H1 (cell line): ENCODE measurements at regions not wholly inside any gene's neighbourhood (a gene's known extent, or its start where the extent isn't known, plus 50 kb on each side); places are given as distances from the start of the nearest gene placed in this dataset.

Experiments used
- CTCF ChIA-PET: fragments of 300-600 bp; sonication (Branson Sonifier 250); formaldehyde crosslinking; loops from one replicate; lab custom pipeline; 2021; ENCODE audit not compliant: partially characterized antibody; lab: Charles Lee
- POLR2A ChIA-PET: fragments of 300-600 bp; sonication (Branson Sonifier 250); formaldehyde crosslinking; loops from one replicate; lab custom pipeline; 2021; ENCODE audit warnings: inconsistent platforms; ENCODE audit not compliant: partially characterized antibody; lab: Charles Lee
- DNase-seq, 2 experiments: peaks; one replicate each; pipeline versions ENCODE4 v3.0.0 to v3.0.0-alpha.2; 2010 to 2022; ENCODE audit warnings: low spot score in 2 of 2, low read depth in 1 of 2, mixed read lengths in 1 of 2
- FAIRE-seq: peaks from 2 replicates; lab custom pipeline; 2011; peaks lifted over from hg19 to GRCh38; lab: Jason Lieb, UNC
- H2AFZ ChIP-seq: 2 replicates; pipeline ENCODE4 v1.8.1; 2012; ENCODE audit warnings: low read length, inconsistent platforms
- H2AK5ac ChIP-seq: 2 replicates; pipeline ENCODE4 v1.6.1; 2013; ENCODE audit warnings: low read depth, low read length
- H2BK120ac ChIP-seq: replicated peaks from 2 replicates; pipeline ENCODE3; 2013; ENCODE audit warnings: low read depth, low read length, inconsistent platforms
- H2BK12ac ChIP-seq: 2 replicates; pipeline ENCODE4 v1.6.1; 2013; ENCODE audit warnings: low read depth, low read length
- H2BK15ac ChIP-seq: 2 replicates; pipeline ENCODE4 v1.6.1; 2013; ENCODE audit warnings: low read length
- H2BK20ac ChIP-seq: 2 replicates; pipeline ENCODE4 v1.6.1; 2013; ENCODE audit warnings: low read length
- H2BK5ac ChIP-seq: 2 replicates; pipeline ENCODE4 v1.6.1; 2013; ENCODE audit warnings: low read depth, low read length
- H3K14ac ChIP-seq: 2 replicates; pipeline ENCODE4 v1.6.1; 2013; ENCODE audit warnings: inconsistent platforms; ENCODE audit not compliant: insufficient read length
- H3K18ac ChIP-seq: 2 replicates; pipeline ENCODE4 v1.6.1; 2013; ENCODE audit warnings: low read length; ENCODE audit errors: extremely low read depth
- H3K23ac ChIP-seq: 2 replicates; pipeline ENCODE4 v1.6.1; 2013; ENCODE audit warnings: inconsistent platforms; ENCODE audit not compliant: insufficient read length
- H3K23me2 ChIP-seq: 2 replicates; pipeline ENCODE4 v1.6.1; 2013; ENCODE audit warnings: low read depth, low read length
- H3K27ac ChIP-seq: 2 replicates; pipeline ENCODE4 v1.6.1; 2011; ENCODE audit warnings: low read depth, low read length, inconsistent platforms
- H3K27me3 ChIP-seq, 4 experiments: replicated peaks in 1 of 4; 1 replicate in 1 of 4; 2 replicates in 3 of 4; pipeline versions ENCODE4 v1.6.1 to v1.8.1; 2011 to 2013; ENCODE audit warnings: low read length in 3 of 4, mild to moderate bottlenecking in 3 of 4, inconsistent platforms in 2 of 4, mixed read lengths in 2 of 4, moderate library complexity in 1 of 4; ENCODE audit not compliant: control insufficient read depth in 3 of 4, insufficient read depth in 3 of 4; ENCODE audit errors: extremely low read depth in 1 of 4
- H3K36me3 ChIP-seq, 4 experiments: 2 replicates each; pipeline versions ENCODE4 v1.6.1 to v1.8.1; 2011 to 2013; ENCODE audit warnings: mild to moderate bottlenecking in 4 of 4, low read length in 3 of 4, moderate library complexity in 2 of 4, control low read depth in 1 of 4, inconsistent platforms in 1 of 4; ENCODE audit not compliant: insufficient read depth in 4 of 4, control insufficient read depth in 2 of 4
- H3K4ac ChIP-seq: replicated peaks from 2 replicates; pipeline ENCODE3; 2013; ENCODE audit warnings: low read length, low read depth, mixed read lengths, inconsistent platforms; ENCODE audit not compliant: insufficient read length
- H3K4me1 ChIP-seq, 4 experiments: replicated peaks in 1 of 4; 1 replicate in 1 of 4; 2 replicates in 3 of 4; pipeline versions ENCODE4 v1.6.1 to v1.8.1; 2011 to 2013; ENCODE audit warnings: low read length in 3 of 4, inconsistent platforms in 2 of 4, mixed read lengths in 1 of 4; ENCODE audit not compliant: insufficient read depth in 4 of 4, control insufficient read depth in 3 of 4
- H3K4me2 ChIP-seq, 2 experiments: 2 replicates each; pipeline versions ENCODE4 v1.6.1 to v1.8.1; 2011 to 2013; ENCODE audit warnings: low read depth in 2 of 2, low read length in 2 of 2, control low read depth in 1 of 2, inconsistent platforms in 1 of 2, mild to moderate bottlenecking in 1 of 2; ENCODE audit not compliant: insufficient read depth in 1 of 2
- H3K4me3 ChIP-seq, 4 experiments: fragments of 200-600, 300-600 bp in 1 of 4; sonication (generic), shearing (Covaris generic), sonication (Bioruptor Twin) in 1 of 4; 2 replicates each; pipeline versions ENCODE4 v1.5.1 to v1.8.1; 2011 to 2016; ENCODE audit warnings: low read length in 4 of 4, low read depth in 3 of 4, control low read depth in 2 of 4, inconsistent platforms in 2 of 4, mild to moderate bottlenecking in 2 of 4, mixed read lengths in 1 of 4, moderate library complexity in 1 of 4; ENCODE audit not compliant: insufficient read depth in 2 of 4; ENCODE audit errors: extremely low read depth in 1 of 4
- H3K56ac ChIP-seq: replicated peaks from 2 replicates; pipeline ENCODE3; 2013; ENCODE audit warnings: low read depth, mild to moderate bottlenecking, mixed read lengths, low read length, inconsistent platforms; ENCODE audit not compliant: insufficient read length
- H3K79me1 ChIP-seq: 2 replicates; pipeline ENCODE4 v1.6.1; 2013; ENCODE audit warnings: low read depth, low read length, control low read depth
- H3K79me2 ChIP-seq, 2 experiments: 2 replicates each; pipeline versions ENCODE4 v1.6.1 to v1.8.1; 2012 to 2013; ENCODE audit warnings: low read length in 2 of 2, mild to moderate bottlenecking in 2 of 2, inconsistent platforms in 1 of 2; ENCODE audit not compliant: insufficient read depth in 2 of 2, control insufficient read depth in 1 of 2
- H3K9ac ChIP-seq, 4 experiments: replicated peaks in 1 of 4; 1 replicate in 1 of 4; 2 replicates in 3 of 4; pipeline versions ENCODE4 v1.6.1 to v1.8.1; 2011 to 2013; ENCODE audit warnings: low read depth in 3 of 4, low read length in 3 of 4, control low read depth in 2 of 4, mild to moderate bottlenecking in 2 of 4, moderate library complexity in 2 of 4, inconsistent platforms in 1 of 4; ENCODE audit errors: extremely low read depth in 1 of 4
- H3K9me3 ChIP-seq, 2 experiments: 2 replicates each; pipeline versions ENCODE4 v1.6.1 to v1.8.1; 2012 to 2013; ENCODE audit warnings: mild to moderate bottlenecking in 2 of 2, moderate library complexity in 2 of 2, control low read depth in 1 of 2, inconsistent platforms in 1 of 2, low read depth in 1 of 2, low read length in 1 of 2, mixed read lengths in 1 of 2; ENCODE audit not compliant: insufficient read depth in 2 of 2
- H4K20me1 ChIP-seq, 2 experiments: replicated peaks in 1 of 2; 2 replicates each; pipeline versions ENCODE3 to v1.8.1; 2011 to 2013; ENCODE audit warnings: inconsistent platforms in 2 of 2, low read length in 2 of 2, mild to moderate bottlenecking in 1 of 2; ENCODE audit not compliant: insufficient read depth in 2 of 2, control insufficient read depth in 1 of 2
- H4K5ac ChIP-seq: 2 replicates; pipeline ENCODE4 v1.6.1; 2013; ENCODE audit warnings: low read length, low read depth, mixed read lengths, inconsistent platforms; ENCODE audit not compliant: insufficient read length
- H4K8ac ChIP-seq: 2 replicates; pipeline ENCODE4 v1.8.0; 2013; ENCODE audit warnings: mild to moderate bottlenecking, moderate library complexity, low read length, inconsistent platforms; ENCODE audit not compliant: insufficient read depth; ENCODE audit errors: extremely low read depth
- H4K91ac ChIP-seq: replicated peaks from 2 replicates; pipeline ENCODE3; 2013; ENCODE audit warnings: low read length, mixed read lengths, inconsistent platforms; ENCODE audit not compliant: insufficient read length
- SP2 ChIP-seq: IDR thresholded peaks from 2 replicates; pipeline ENCODE4 v1.6.1; 2012; ENCODE audit warnings: mild to moderate bottlenecking, low read length, inconsistent platforms
- TAF7 ChIP-seq: optimal IDR thresholded peaks from 2 replicates; pipeline ENCODE3; 2011; ENCODE audit warnings: low read depth, mild to moderate bottlenecking, inconsistent platforms, low read length, moderate library complexity, borderline replicate concordance
- WGBS, 2 experiments: shearing (Covaris generic) in 1 of 2; methylation state at CpG; one replicate each; pipeline versions ENCODE4 v1.1.6 to v1.1.7; 2013 to 2015; ENCODE audit warnings: low lambda C conversion rate in 2 of 2, mixed read lengths in 2 of 2, inconsistent platforms in 1 of 2, low coverage in 1 of 2, missing lambda C conversion rate in 1 of 2; ENCODE audit not compliant: insufficient replicate concordance in 2 of 2, insufficient coverage in 1 of 2, insufficient read length in 1 of 2; ENCODE audit errors: extremely low coverage in 1 of 2, missing lambda C conversion rate in 1 of 2; 5-methylcytosine and 5-hydroxymethylcytosine counted together

DNA sequence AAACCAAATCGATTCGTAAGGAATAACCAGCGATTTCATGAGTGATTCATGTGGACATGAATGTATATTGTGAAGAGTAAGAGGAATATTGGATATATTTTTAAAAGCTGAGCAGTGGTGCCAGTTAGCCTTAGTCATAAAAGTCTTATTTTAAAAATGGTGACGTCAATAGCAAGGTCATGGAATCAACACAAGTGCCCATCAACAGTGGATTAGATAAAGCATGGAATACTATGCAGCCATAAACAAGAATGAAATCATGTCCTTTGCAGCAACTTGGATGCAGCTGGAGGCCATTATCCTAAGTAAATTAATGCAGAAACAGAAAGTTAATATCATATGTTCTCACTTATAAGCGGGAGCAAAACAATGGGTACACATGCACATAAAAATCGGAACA, 89.0 kb upstream of the STOX2 start:
- DNase-seq (no peak), FAIRE-seq (no peak)
- Histone ChIP-seq H3K23ac (no peak overlapping the region), H2BK15ac (no peak overlapping the region), H3K9ac (no peak overlapping the region), H3K23me2 (no peaks in the 10 kb centered on the region), H3K27me3 (no peaks in the 10 kb centered on the region), H4K5ac (no peak overlapping the region), H2AK5ac (no peak overlapping the region), H4K91ac (no peak overlapping the region), H3K14ac (no peak overlapping the region), H2BK12ac (no peak overlapping the region), H3K4me2 (no peak overlapping the region), H3K79me1 (no peaks in the 10 kb centered on the region), H4K20me1 (no peaks in the 10 kb centered on the region), H2AFZ (no peak overlapping the region), H3K4ac (no peak overlapping the region), H3K18ac (no peak overlapping the region), H3K4me1 (no peaks in the 10 kb centered on the region), H2BK5ac (no peak overlapping the region), H3K27ac (no peak overlapping the region), H3K36me3 (no peaks in the 10 kb centered on the region), H4K8ac (no peak overlapping the region), H3K4me3 (no peak overlapping the region), H3K79me2 (no peaks in the 10 kb centered on the region), H2BK120ac (no peak overlapping the region), H2BK20ac (no peak overlapping the region), H3K56ac (no peak overlapping the region), H3K9me3 (peaks cover 4 to 12% of the 10 kb centered on the region in 2 experiments; a peak in 3 of 4 replicates)
- ChIA-PET CTCF (no interaction called here), POLR2A (no interaction called here)
- 92% methylated on average over 6 of the region's 6 CpGs; no CpG with 5 or more reads in 1 of the 2 experiments for WGBS, 2 experiments
- TF ChIP-seq SP2: no peak
- no peak for TF ChIP-seq TAF7
